Activated naive CD4-positive, alpha-beta T cell treated with anti-CD3 and anti-CD28 coated beads, Interleukin-2, amount 10 ng/mL, durations not matched to agents 7 days and 5 days (primary cell): ENCODE measurements at regions not wholly inside any gene's neighbourhood (a gene's known extent, or its start where the extent isn't known, plus 50 kb on each side); places are given as distances from the start of the nearest gene placed in this dataset.

ENCODE experiments used
- CTCF ChIA-PET: fragments of 350-600 bp; sonication (Branson Sonifier 250); formaldehyde crosslinking; loops from one replicate; lab custom pipeline; 2021; ENCODE audit warnings: antibody characterized with exemption; lab: Charles Lee
- DNase-seq: peaks from one replicate; pipeline ENCODE4 v3.0.0-alpha.2; 2020
- H3K27ac Mint-ChIP-seq: one replicate; pipeline ENCODE4 v1.8.0; 2021; ENCODE audit warnings: mild to moderate bottlenecking, moderate library complexity, mixed read lengths
- H3K27me3 Mint-ChIP-seq: one replicate; pipeline ENCODE4 v1.8.0; 2021; ENCODE audit warnings: mild to moderate bottlenecking, mixed read lengths
- H3K36me3 Mint-ChIP-seq: one replicate; pipeline ENCODE4 v1.8.0; 2021; ENCODE audit warnings: mixed read lengths
- H3K4me1 Mint-ChIP-seq: one replicate; pipeline ENCODE4 v1.8.0; 2021; ENCODE audit warnings: mixed read lengths
- H3K4me3 Mint-ChIP-seq: one replicate; pipeline ENCODE4 v1.8.0; 2021; ENCODE audit warnings: mild to moderate bottlenecking, moderate library complexity, mixed read lengths
- H3K9me3 Mint-ChIP-seq: one replicate; pipeline ENCODE4 v1.8.0; 2021; ENCODE audit warnings: mixed read lengths

DNA sequence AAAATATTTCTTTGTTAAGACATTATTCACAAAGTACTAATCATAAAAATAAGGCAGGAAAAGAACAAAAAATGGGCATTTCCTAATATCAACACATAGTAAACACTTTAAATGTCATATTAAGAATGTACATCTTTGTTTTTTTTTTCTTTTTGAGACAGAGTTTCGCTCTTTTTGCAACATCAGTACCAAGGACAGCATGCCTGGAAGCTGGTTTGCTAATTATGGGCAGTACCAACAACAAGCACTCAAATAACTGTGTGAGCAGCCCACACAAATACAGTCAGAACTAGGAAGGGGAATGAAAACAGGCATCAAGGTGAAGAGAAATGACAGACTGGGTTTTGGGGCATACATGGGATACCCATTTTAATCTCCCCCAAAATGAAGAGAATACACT, 788.0 kb upstream of the SLITRK1 start:
- Mint-ChIP-seq H3K27ac (no peak overlapping the region), H3K9me3 (no peaks in the 10 kb centered on the region), H3K27me3 (no peaks in the 10 kb centered on the region), H3K36me3 (no peaks in the 10 kb centered on the region), H3K4me1 (no peaks in the 10 kb centered on the region), H3K4me3 (no peak overlapping the region)
- CTCF ChIA-PET: no interaction called here
- no peak for DNase-seq

DNA sequence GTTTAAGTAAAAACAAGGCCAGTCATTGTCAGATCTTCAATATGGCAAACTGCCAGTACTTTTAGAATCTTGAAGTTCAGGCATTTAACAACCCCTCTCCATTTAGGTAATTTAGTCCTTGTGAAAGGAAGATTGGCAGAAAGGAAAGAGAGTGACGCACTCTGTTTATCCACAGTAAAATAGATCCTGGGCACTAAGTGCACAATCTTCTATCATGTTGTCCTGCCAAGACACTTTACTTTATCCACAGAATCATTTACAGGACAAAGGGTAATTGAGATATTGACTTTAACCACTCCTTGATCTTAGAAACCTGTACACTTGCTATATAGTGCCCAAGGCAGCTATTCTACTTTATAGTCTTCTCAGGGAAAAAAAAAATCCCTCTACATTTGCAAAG, 786.4 kb upstream of the SLITRK1 start:
- H3K27me3 Mint-ChIP-seq: no peaks in the 10 kb centered on the region
- DNase-seq: no peak
- H3K36me3 Mint-ChIP-seq: no peaks in the 10 kb centered on the region
- H3K9me3 Mint-ChIP-seq: no peaks in the 10 kb centered on the region
- no peak overlapping the region for H3K4me3 Mint-ChIP-seq
- H3K27ac Mint-ChIP-seq: no peak overlapping the region
- H3K4me1 Mint-ChIP-seq: no peaks in the 10 kb centered on the region
- CTCF ChIA-PET: no interaction called here

DNA sequence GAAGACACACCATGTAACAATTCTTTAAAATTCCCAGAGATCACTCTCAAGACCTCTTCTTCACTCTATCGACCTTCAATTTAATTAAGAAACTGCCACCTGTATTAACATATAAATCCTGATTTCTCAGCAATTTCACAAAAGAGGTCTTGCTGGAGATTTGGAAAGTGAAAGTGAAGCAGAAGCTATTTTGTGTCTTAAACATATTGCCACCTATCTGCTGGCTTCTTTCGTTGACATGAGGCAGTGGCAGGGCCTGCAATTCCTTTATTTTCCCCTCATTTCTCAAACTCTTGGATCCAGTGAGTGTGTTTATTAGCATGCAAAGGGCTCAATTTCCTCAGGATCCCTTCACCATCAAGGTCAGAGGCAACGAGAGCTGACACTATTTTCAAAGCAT, 780.2 kb upstream of the SLITRK1 start:
- Mint-ChIP-seq H3K9me3 (no peaks in the 10 kb centered on the region), H3K27ac (no peak overlapping the region)
- CTCF ChIA-PET: no interaction called here

DNA sequence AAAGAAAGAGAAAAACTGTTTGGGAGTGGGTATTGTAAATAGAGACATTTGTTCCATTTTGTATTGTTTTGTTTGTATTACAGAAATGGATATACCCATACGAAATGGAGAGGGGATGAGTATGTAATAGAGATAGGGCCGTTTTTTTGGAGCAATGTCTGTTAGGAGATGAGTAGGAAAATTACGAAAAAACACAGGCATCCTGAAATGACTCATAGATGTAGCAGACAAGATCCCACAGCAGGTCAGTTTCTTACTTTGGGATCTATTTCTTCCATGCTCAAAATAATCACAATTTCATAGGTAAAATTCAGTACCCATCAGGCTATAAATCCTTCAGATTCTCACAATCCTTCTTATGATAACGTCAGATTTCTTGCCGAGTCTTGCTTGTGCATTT, 779.4 kb upstream of the SLITRK1 start:
- H3K9me3 Mint-ChIP-seq: no peaks in the 10 kb centered on the region
- H3K27me3 Mint-ChIP-seq: no peaks in the 10 kb centered on the region
- no peak overlapping the region for H3K27ac Mint-ChIP-seq
- no peaks in the 10 kb centered on the region for H3K36me3 Mint-ChIP-seq
- no peaks in the 10 kb centered on the region for H3K4me1 Mint-ChIP-seq
- no peak overlapping the region for H3K4me3 Mint-ChIP-seq
- CTCF ChIA-PET: no interaction called here
- DNase-seq: no peak

More for the DNA sequence above, 780.2 kb upstream of the SLITRK1 start:
- DNase-seq: no peak
- H3K4me1 Mint-ChIP-seq: no peaks in the 10 kb centered on the region
- no peak overlapping the region for H3K4me3 Mint-ChIP-seq
- no peaks in the 10 kb centered on the region for H3K27me3 Mint-ChIP-seq
- no peaks in the 10 kb centered on the region for H3K36me3 Mint-ChIP-seq

DNA sequence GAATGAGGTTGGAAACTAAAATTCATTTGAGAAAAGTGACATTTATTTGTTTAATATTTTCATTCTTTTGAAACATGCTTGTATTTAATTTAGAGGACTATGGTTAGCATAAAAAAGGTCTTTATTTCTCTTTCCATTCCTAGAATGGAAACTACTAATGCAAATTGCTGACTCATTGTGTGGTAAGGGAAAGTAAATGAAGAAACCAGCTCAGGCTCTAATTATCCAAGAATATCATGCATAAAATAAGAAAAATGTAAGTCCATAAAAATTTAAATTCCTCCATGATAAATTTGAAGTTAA, 777.0 kb upstream of the SLITRK1 start:
- no peaks in the 10 kb centered on the region for H3K4me1 Mint-ChIP-seq
- no peaks in the 10 kb centered on the region for H3K9me3 Mint-ChIP-seq
- H3K27ac Mint-ChIP-seq: no peak overlapping the region
- CTCF ChIA-PET: no interaction called here
- no peak for DNase-seq
- no peaks in the 10 kb centered on the region for H3K36me3 Mint-ChIP-seq
- H3K4me3 Mint-ChIP-seq: no peak overlapping the region
- H3K27me3 Mint-ChIP-seq: no peaks in the 10 kb centered on the region

DNA sequence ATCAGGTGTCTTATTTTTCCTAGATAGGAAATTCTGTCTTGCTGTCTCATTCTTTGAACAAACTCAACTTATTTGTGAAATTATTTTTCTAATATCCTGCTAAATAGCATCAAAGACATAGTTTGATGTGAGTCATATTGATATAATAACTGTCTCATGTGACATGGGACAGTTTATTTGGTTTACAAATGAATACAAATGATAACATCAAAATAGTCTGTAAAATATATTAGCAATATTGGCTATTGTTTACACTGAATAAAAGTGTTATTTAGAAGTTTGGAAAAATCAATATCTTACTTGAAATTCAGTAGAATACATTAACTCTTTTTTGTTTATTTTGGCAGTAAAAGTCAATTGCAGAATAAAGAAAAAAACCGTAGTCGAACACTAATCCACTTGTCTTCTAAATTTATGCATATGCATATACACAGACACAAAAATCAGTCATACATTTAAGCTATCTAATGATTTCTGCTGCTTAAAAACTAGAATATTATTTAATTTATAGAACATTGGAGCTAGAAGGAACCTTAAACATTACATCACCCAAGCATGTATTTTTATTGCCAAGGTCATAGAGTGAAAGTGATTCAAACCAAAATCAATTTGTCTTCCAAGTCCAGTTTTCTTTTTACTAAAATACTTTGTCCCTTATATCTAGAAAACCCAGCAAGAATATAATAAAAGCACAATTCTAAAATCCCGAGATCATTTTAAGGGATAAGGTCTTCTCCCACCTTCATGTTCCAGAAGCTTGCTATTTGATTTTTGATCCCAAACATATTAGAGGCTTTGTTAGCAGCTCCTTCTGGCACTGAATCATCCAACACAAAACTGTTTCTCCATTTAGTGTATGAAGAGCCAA, 776.5 kb upstream of the SLITRK1 start:
- H3K27ac Mint-ChIP-seq: no peak overlapping the region
- CTCF ChIA-PET: no interaction called here

DNA sequence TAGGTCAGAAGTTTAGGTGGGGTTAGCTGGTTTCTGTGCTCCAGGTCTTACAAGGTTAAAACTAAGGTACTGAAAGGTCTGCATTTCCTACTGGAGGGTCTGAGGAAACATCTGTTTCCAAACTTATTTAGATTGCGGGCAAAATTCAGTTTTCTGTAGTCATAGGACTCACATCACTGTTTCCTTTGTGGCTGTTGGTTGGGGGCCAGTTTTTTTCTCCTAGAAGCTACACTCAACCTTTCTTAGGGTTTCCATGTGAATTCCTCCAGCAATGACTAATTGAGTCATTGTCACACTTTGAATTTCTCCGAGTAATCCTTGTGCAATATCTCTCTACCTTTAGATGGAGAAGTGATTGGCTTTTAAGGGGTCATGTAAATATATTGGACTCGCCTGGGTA, 773.4 kb upstream of the SLITRK1 start:
- CTCF ChIA-PET: interaction anchor here (0.6 kb wide), 1 partner anchor 746 kb away, joined by 3 read pairs; no protein-coding TSS in a partner anchor
- Mint-ChIP-seq H3K4me1 (no peaks in the 10 kb centered on the region), H3K9me3 (peaks cover 2% of the 10 kb centered on the region), H3K27me3 (no peaks in the 10 kb centered on the region), H3K27ac (no peak overlapping the region), H3K4me3 (no peak overlapping the region), H3K36me3 (no peaks in the 10 kb centered on the region)
- no peak for DNase-seq

More for the DNA sequence above, 776.5 kb upstream of the SLITRK1 start:
- Mint-ChIP-seq H3K4me3 (no peak overlapping the region), H3K4me1 (no peaks in the 10 kb centered on the region), H3K27me3 (no peaks in the 10 kb centered on the region), H3K9me3 (no peaks in the 10 kb centered on the region), H3K36me3 (no peaks in the 10 kb centered on the region)
- no peak for DNase-seq

DNA sequence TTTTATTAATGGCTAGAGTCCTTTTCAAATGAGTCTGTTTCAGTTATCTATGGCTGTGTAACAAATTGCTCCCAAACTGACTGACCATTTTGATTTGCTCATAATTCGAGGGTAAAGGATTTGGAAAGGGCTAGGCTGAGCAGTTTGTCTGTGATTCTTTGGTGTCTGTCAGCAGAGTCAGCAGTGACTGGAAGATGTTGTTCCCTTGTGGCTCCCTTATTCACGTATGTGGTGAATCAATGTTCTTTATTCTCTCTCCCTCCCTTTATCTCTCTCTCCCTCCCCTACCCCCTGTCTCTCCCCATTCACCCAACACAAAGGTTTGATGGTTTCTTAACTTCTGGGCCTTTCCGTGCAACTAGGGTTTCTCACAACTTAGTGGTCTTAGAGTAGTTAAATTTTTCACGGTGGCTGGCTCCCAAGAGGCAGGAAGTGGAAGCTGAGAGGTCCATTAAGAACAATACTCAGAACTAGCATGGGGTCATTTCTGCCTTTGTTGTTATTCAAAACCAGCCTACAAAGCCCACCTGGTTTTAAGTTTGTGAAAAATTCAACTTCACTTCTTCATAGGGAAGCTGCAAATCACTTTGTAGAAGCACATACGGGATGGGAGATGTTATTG, 772.5 kb upstream of the SLITRK1 start:
- Mint-ChIP-seq H3K9me3 (peaks cover 2% of the 10 kb centered on the region), H3K27me3 (no peaks in the 10 kb centered on the region), H3K36me3 (no peaks in the 10 kb centered on the region), H3K27ac (no peak overlapping the region), H3K4me3 (no peak overlapping the region), H3K4me1 (no peaks in the 10 kb centered on the region)
- DNase-seq: no peak
- CTCF ChIA-PET: no interaction called here

DNA sequence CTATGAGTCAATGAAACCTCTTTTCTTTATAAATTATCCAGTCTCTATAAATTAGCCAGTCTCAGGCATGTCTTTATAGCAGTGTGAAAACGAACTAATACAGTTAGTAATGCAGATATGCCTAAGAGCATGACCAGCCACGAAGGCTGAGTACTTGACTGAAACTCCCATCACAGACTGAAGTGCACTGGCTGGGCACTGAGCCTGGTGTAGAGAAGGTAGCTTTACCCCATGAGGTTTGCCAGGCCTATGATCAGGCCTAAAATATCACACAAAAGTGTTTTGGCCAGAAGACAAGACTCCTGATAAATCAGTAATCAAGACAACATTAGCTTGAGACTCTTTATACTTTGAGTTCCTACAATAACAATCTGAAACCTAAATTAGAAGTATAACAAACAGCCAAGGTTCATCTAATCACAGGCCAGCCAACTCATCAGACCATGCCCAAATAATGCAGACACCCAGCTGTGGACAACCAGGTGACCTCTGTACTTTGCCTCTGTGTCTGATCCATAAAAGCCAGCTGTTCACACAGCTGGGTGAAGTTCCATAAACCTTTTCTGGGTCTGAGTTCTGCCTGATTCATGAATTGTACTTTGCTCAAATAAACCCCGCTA, 771.8 kb upstream of the SLITRK1 start:
- peaks cover 2% of the 10 kb centered on the region for H3K9me3 Mint-ChIP-seq
- no peaks in the 10 kb centered on the region for H3K36me3 Mint-ChIP-seq
- no peak overlapping the region for H3K27ac Mint-ChIP-seq
- no peaks in the 10 kb centered on the region for H3K27me3 Mint-ChIP-seq
- DNase-seq: no peak
- CTCF ChIA-PET: no interaction called here
- H3K4me3 Mint-ChIP-seq: no peak overlapping the region
- no peaks in the 10 kb centered on the region for H3K4me1 Mint-ChIP-seq

DNA sequence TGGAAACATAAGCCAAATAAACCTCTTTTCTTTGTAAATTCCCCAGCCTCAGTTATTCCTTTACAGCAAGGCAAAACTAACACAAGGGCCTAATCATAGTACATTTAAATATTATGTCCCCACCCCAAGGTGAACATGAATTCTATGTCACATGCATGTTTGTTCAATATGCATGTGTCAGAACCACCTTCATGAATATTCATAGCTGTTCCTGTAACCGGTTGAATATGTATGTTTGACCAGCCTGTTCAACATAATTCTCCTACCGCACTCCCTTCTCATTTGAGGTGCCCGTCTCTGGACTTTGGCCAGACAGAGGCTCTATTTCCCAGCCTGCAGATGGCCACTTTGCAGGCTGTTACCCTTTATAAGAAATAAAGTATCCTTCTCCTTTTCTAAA, 769.4 kb upstream of the SLITRK1 start:
- no peaks in the 10 kb centered on the region for H3K27me3 Mint-ChIP-seq
- H3K36me3 Mint-ChIP-seq: no peaks in the 10 kb centered on the region
- no peak overlapping the region for H3K27ac Mint-ChIP-seq
- H3K4me3 Mint-ChIP-seq: no peak overlapping the region
- H3K4me1 Mint-ChIP-seq: no peaks in the 10 kb centered on the region
- H3K9me3 Mint-ChIP-seq: peaks cover 2% of the 10 kb centered on the region
- DNase-seq: no peak
- CTCF ChIA-PET: no interaction called here

DNA sequence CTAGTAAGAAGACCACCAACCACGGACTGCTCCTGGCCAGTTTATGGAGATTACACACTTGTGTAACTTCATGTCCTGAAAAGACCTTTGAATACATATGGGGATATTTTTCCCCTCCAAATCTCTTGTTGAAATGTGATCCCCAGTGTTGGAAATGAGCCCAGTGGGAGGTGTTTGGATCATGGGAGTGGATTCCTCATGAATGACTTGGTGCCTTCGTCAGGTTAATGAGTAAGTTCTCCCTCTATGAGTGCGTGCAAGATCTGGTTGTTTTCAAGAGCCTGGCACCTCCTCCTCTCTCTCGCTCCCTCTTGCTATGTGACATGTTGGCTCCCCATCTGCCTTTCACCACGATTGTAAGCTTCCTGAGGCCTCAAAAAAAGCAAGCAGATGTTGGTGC, 769.0 kb upstream of the SLITRK1 start:
- Mint-ChIP-seq H3K27me3 (no peaks in the 10 kb centered on the region), H3K9me3 (peaks cover 2% of the 10 kb centered on the region), H3K27ac (no peak overlapping the region), H3K36me3 (no peaks in the 10 kb centered on the region), H3K4me1 (no peaks in the 10 kb centered on the region), H3K4me3 (no peak overlapping the region)
- CTCF ChIA-PET: no interaction called here
- no peak for DNase-seq

DNA sequence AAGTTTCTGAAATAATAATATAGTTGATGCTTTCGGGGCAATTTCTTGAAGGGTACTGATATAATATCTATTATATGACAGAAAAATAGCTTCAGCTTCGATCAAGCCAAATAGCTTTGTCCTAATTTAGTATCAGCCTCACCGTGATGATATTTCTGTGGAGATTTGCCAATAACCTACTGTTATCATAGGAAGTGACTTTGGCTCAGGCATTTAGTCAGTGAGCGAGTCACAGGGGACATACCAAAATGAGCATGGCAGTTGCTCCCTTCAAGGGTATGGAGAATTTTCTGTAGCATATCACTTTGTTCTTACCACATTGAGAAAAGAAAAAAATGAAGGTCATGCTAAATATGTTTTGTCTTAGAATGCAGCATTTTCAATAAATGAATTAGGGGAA, 767.6 kb upstream of the SLITRK1 start:
- Mint-ChIP-seq H3K27ac (no peak overlapping the region), H3K9me3 (peaks cover 2% of the 10 kb centered on the region), H3K4me1 (no peaks in the 10 kb centered on the region), H3K36me3 (no peaks in the 10 kb centered on the region), H3K4me3 (no peak overlapping the region), H3K27me3 (no peaks in the 10 kb centered on the region)
- CTCF ChIA-PET: no interaction called here
- no peak for DNase-seq

DNA sequence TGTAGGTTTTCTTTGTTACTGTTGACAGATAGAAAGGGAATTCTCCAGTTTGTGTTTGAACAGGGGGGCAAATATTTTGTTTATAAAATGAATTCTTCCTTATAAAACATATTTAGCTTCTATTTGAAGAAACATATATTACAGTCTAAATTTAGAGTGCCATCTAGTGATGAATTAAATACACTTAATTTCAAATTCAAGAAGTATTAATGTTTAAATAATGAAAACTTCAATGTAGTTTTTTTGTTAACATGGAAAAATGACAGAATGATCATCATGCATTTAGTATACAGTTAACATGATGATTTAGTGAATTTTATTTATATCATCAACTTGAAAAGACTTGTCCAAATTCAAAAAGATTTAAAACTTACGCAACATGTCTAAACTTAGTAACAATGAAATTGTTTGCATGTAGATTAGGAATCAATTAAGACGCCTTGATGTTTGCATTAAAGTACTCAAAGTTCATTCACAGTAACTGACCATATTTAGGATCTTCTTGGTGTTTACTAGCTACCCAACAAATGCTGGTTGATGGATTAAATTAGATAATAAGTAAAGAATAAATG, 765.9 kb upstream of the SLITRK1 start:
- no peak overlapping the region for H3K4me3 Mint-ChIP-seq
- H3K27ac Mint-ChIP-seq: no peak overlapping the region
- H3K4me1 Mint-ChIP-seq: no peaks in the 10 kb centered on the region
- CTCF ChIA-PET: interaction anchor here (0.7 kb wide), 1 partner anchor 145 kb away, joined by 3 read pairs; no protein-coding TSS in a partner anchor
- DNase-seq: no peak
- no peaks in the 10 kb centered on the region for H3K36me3 Mint-ChIP-seq
- peaks cover 2% of the 10 kb centered on the region for H3K9me3 Mint-ChIP-seq
- no peaks in the 10 kb centered on the region for H3K27me3 Mint-ChIP-seq

DNA sequence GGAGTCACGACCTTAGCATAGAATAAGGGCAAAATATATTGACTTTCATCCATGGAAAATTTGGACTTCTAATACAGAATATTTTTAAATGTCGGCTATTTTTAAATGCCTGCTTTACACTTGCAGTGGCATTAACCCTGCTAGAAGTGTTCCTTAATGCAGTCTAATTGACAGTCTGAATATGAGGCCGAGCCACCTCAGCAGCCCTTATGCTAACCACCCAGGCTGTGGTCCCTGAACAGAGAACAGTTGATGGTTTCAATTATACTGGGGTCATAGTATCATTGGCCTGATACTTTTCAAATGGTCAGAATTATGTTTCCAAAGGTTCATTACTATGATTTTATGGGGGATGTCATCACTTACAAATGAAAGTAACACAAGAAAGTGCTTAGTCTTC, 764.7 kb upstream of the SLITRK1 start:
- Mint-ChIP-seq H3K36me3 (no peaks in the 10 kb centered on the region), H3K27me3 (no peaks in the 10 kb centered on the region), H3K27ac (no peak overlapping the region), H3K4me3 (no peak overlapping the region), H3K4me1 (no peaks in the 10 kb centered on the region), H3K9me3 (peaks cover under 1% of the 10 kb centered on the region)
- no peak for DNase-seq
- CTCF ChIA-PET: no interaction called here
